ENCODE measurements at regions not wholly inside any gene's neighbourhood (a gene's known extent, or its start where the extent isn't known, plus 50 kb on each side); places are given as distances from the start of the nearest gene placed in this dataset.

GRCh38 chr18:46215902-46216723 is 111.9 kb downstream of the HAUS1 start:
- peaks cover 0 to 27% (median 4%) of the 10 kb centered on the region in 4 donors for H3K4me1 ChIP-seq
- H3K4me3 ChIP-seq, result no peak overlapping the region
- peaks cover 0 to 22% (median 0%) of the 10 kb centered on the region in 3 donors for H3K36me3 ChIP-seq
- H3K27me3 ChIP-seq, result no peaks in the 10 kb centered on the region
- H3K27ac ChIP-seq, result no peak overlapping the region
- TF ChIP-seq POLR2A (IDR thresholded peaks at IDR 0.05) (no peak), EP300 (IDR thresholded peaks at IDR 0.05) (no peak), CTCF (IDR thresholded peaks at IDR 0.05) (no peak)
- H3K9me3 ChIP-seq, result no peaks in the 10 kb centered on the region
- 93 to 94% methylated on average over 16 of the region's 16 CpGs for WGBS, 2 donors
- DNase-seq (ENCODE audit: low spot score in 2 of 2), result no peak

DNA sequence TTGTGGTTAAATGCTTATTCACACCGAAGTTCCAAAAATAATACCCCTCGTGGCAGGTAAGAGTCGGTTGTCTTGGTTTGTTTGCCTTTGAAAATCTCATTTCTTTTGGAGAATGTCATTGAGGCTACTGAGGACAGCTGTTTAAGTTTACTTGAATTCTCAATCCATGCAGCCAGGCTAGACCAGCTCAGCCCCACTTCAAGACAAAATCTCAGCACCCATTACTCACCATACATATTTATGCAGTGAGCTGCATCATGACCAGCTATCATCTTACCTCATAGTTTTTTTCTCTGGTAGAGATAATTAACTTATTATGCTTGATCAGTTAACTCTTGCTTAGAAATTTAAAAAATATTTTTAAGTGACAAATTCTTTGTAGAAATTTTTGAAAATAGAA is 115.9 kb downstream of the HAUS1 start:
- Histone ChIP-seq H3K27ac (no peak overlapping the region), H3K36me3 (peaks cover 0 to 22% (median 0%) of the 10 kb centered on the region in 3 donors), H3K4me1 (peaks cover 0 to 34% (median 0%) of the 10 kb centered on the region in 4 donors), H3K4me3 (no peak overlapping the region), H3K9me3 (no peaks in the 10 kb centered on the region), H3K27me3 (no peaks in the 10 kb centered on the region)
- 84 to 89% methylated on average over 3 of the region's 3 CpGs for WGBS, 2 donors
- TF ChIP-seq EP300 (IDR thresholded peaks at IDR 0.05) (no peak), POLR2A (IDR thresholded peaks at IDR 0.05) (no peak), CTCF (IDR thresholded peaks at IDR 0.05) (no peak)
- DNase-seq (ENCODE audit: low spot score in 2 of 2), result no peak

DNA sequence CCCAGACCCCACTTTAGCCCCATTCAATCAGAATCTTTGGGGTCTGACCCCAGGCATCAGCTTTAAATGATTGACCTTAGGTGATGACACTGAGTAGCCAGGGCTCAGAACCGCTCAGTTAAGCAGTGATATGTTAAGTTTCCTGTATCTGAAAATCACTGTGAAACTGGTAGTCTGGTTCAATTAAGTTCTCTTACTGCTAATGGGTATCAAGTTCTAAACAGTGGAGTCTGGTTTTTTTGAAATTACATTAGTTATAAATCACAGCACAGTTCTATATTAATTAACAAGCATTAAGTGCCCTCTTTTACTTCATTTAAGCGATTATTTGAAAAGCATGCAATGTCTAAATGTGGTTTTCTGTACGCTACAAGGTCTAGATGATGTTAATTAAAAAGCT is 117.9 kb downstream of the HAUS1 start:
- H3K36me3 ChIP-seq, result peaks cover 0 to 10% (median 0%) of the 10 kb centered on the region in 3 donors
- 95 to 96% methylated on average over 3 of the region's 3 CpGs for WGBS, 2 donors
- H3K4me3 ChIP-seq, result no peak overlapping the region
- no peak for DNase-seq (ENCODE audit: low spot score in 2 of 2)
- H3K27ac ChIP-seq, result no peak overlapping the region
- no peak for TF ChIP-seq CTCF (IDR thresholded peaks at IDR 0.05)
- no peak for TF ChIP-seq EP300 (IDR thresholded peaks at IDR 0.05)
- TF ChIP-seq POLR2A (IDR thresholded peaks at IDR 0.05), result no peak
- peaks cover 0 to 29% (median 0%) of the 10 kb centered on the region in 4 donors for H3K4me1 ChIP-seq
- H3K9me3 ChIP-seq, result no peaks in the 10 kb centered on the region
- no peaks in the 10 kb centered on the region for H3K27me3 ChIP-seq

- Histone ChIP-seq H3K27ac (no peak overlapping the region), H3K36me3 (peaks cover 0 to 10% (median 0%) of the 10 kb centered on the region in 3 donors), H3K4me3 (no peak overlapping the region), H3K4me1 (peaks cover 0 to 27% (median 0%) of the 10 kb centered on the region in 4 donors), H3K9me3 (no peaks in the 10 kb centered on the region), H3K27me3 (no peaks in the 10 kb centered on the region)
- no peak for DNase-seq (ENCODE audit: low spot score in 2 of 2)
- TF ChIP-seq EP300 (IDR thresholded peaks at IDR 0.05) (no peak), POLR2A (IDR thresholded peaks at IDR 0.05) (no peak), CTCF (IDR thresholded peaks at IDR 0.05) (no peak)
- 84 to 88% methylated on average over 8 of the region's 8 CpGs for WGBS, 2 donors
These were observed 118.7 kb downstream of the HAUS1 start for GRCh38 chr18:46222710-46223360.

All from tibial nerve (tissue), 4 donors.